ENCODE measurements at regions not wholly inside any gene's neighbourhood (a gene's known extent, or its start where the extent isn't known, plus 50 kb on each side); places are given as distances from the start of the nearest gene placed in this dataset.
"Not testable (repeated sequence)": the region's sequence is repeated elsewhere in the genome, so short reads cannot be mapped to it uniquely, and the experiment has no call there.

DNA sequence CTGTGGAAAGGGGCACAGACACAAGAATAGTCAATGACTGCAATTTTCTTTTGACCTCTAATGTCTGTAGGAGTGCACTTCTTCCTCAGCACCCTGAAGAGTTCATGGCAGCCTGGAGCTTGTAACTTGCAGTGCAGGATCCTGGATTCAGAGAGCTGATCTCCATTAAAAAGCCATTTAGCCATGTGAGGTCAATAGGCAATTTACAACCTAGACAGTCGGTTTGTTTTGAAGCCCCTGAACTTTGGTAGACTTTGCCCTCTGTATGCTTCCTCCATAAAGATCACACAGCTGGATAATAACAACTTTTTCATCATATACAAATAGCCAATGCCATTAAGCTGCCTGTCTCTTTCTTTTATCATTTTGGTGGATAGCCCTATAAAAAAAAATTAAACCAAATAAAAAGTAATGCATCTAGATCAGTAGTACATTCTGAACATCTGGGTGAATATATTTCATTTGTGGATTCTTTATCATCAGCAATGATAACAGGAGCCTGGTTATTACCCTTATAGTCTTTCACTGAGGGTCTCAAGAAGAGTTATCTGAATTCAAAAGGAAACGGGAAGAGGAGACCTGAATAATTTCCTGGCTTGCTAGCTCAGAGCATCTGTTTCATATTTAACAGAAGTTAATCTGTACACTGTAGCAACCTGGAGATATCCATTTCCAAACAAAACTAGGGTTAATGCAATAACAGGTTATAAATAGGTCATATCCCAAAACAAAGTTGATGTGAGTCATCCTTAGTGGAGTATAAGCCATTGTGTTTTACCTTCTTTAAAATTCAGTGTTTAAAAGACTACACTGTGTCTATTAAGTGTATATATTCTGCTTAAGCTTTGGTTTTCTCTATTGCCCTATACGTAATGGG, 193.8 kb upstream of the ACTBL2 start:
- DNase-seq (ENCODE audit: low spot score): no peak

DNA sequence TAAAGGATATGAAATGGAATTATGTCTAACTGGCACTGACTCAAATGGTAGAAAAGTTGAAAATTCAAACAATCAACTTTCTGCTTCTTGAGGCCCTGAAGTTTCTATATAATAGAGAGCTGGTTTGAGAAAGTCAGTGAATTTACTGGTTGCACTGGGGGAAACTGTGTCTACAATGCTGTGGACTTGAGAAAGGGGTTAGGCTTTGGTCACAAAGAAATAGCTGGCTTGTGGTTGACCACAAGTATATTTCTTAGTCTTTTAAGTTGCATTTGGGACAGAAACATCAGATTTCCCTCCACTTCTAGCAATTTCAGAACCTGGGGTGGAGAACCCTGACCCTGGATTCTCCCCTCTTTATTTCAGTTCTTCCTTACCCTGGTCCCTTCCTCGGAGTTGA, 192.6 kb upstream of the ACTBL2 start:
- DNase-seq (ENCODE audit: low spot score): no peak

DNA sequence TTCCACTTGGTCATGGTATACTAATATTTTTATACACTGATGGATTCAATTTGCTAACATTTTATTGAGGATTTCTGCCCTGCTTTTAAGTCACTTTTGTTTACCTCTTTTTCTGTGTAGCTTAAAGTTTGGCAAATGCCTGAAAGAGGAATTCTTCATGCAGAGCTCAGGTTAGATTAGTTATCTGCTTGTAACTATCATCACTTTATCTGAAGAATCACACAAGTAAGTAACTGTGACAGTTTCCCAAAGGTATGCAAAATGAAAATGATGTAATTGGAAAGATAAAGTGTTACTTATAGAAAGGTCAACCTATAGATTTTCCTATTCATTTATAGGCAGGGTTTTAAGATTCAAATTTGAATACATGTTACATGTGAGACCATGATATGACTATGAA, 188.8 kb upstream of the ACTBL2 start:
- DNase-seq (ENCODE audit: low spot score): no peak

DNA sequence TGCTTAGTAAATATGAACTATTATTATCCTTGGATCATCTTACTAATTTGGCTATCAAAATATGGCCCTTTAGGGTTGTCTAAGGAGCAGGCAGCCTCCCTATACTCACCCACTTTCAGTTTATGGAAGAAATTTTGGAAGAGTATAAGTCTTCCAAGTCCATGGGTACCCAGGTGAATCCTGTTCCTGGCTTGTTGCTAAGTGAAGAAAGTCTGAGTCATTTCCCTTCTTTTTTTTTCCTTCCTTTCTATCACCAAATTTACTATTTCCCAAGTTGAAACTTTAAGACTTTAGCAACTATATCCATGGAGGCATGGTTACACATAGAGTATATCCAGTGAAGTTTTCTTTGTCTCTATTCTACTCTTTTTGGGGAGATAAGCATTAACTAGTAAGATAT, 184.0 kb upstream of the ACTBL2 start:
- DNase-seq (ENCODE audit: low spot score): no peak

DNA sequence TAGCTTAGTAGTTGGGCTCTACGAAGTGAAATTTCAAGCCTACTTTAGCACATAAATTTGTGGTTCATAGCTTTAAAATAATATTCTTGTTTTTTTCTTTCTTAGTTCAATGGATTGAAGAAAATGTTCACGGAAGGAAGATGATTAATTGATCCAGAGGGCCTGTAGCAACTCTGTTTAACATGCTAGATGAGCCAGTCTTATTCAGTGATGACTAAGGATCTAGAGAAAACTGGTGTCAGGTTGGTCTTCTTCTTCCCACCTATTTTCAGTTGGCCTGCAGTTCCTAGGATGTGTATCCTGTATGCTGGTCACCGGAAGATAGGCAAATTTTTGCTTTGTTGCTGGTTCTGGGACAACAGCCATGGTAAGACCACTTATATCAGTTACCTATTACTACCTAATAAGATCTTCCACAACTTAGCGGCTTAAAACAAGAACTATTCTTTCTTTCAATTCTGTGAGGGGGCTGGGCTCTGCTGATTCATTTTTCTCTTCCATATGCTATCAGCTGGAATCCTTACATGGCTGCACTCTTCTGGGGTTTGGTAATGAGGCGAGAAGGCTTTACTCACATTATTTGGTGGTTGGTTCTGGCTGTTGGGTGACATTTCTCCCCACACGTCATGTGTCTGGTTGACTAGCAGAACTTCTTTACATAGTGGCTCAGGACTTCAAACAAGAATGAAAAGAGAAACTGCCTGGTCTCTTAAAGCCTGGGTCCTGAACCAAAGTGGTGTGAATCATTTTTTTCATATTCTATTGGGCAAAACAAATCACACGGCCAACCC, 182.7 kb upstream of the ACTBL2 start:
- no peak for DNase-seq (ENCODE audit: low spot score)

DNA sequence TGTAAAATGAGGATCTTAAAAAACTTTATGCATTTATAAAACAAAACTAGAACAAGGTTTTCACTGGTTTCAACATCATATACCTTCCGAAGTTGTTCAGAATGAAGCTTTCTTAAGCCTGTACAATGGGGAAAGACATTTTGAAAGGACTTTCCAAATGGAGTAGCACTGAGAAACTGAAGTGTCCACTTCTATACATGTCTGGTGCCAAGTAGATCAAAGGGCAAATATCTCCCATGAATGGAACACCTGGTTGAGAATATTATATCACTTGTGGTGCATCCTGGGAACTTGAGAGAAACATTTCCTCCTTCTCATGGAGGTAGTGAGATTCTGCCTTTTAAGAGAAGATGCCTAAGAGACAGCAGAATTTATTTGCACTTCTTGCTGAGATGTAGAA, 182.1 kb upstream of the ACTBL2 start:
- DNase-seq (ENCODE audit: low spot score): no peak

DNA sequence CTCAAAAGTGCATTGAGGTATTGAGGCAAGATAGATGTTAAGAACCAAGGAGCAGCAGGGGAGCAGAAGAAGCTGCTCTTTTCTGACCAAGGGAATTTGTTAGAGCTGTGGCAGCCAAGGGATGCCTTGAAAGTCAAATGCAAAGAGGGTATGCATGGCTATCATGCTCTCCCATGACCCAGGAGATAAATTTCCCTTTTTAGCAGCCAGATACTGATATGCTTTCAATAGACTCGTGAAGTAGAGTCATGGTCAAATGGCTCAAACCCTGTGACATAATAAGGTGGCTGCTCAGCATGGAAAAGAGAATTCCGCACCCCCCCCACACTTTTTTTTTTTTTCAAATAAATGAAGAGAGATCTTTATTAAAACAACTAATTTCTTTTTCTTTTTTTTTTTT, 180.9 kb upstream of the ACTBL2 start:
- DNase-seq (ENCODE audit: low spot score): no peak

DNA sequence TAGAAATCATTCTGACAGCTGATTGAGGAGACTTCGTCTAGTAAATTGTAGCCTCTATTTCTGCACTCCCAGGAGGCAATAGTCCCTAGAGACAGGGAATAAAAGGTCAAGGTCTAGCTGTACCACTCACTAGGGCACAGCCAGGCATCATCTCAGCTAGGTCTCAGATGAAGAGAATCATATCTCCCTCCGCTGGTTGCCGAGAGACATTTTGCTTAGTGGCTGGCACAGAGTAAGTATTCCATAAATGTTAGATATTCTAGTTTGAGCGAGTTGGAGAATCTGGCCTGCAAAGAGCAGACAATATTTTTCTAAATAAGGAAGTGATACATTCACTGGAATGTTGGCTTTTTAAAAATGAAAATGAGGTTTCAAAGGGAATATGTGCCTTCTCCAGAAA, 180.4 kb upstream of the ACTBL2 start:
- no peak for DNase-seq (ENCODE audit: low spot score)

DNA sequence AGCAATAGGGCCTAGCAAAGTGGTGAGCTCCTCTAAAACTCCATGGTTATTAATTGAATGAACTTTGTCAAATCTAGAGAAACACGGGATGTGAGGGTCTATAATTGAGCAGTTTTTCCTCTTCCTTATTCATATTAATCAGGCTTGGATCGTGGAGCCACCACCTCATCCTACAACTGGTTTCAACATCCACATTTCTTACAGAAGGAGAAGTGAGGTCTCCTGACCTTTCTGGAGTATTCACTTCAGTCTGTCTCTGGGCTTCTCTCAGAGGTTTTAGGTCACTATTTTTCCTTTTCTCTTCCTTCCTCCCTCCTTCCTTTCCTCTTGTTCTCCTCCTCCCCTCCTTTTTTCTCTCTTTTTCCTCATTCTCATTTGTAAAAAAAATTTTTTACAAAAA, 177.3 kb upstream of the ACTBL2 start:
- DNase-seq (ENCODE audit: low spot score): no peak

DNA sequence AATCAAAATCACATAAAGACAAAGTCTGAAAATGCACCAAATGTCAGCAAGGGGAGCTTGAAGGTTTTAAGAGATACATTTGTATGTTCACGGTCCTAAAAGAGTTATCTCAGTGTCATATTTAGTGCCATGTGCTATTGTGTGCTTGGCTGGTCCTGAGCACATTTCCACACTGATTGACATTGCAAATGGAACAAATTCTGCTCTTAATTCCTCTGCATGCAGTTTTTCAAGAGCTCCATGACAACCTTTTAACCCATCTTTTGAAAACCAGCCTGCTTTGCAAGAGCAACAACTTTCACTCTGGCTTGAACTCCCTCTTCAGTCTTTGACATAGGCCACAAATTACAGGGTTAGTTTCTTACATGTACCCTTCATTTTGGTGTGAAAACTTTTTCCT, 175.4 kb upstream of the ACTBL2 start:
- no peak for DNase-seq (ENCODE audit: low spot score)

DNA sequence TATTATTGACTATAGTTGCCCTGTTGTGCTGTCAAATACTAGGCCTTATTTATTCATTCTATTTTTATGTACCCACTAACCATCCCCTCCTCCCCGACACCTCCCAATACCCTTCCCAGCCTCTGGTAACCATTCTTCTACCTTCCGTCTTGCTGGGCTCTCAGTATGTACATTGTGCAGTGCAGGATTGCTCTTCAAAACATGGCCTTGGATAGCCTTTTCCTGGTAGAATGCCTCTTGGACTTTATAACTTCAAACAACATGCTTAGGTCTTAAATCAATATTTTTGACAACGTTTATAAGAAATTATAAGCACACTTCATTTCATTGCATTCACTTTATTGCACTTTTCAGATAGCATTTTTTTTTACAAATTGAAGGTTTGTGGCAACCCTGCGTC, 172.6 kb upstream of the ACTBL2 start:
- DNase-seq (ENCODE audit: low spot score): no peak

DNA sequence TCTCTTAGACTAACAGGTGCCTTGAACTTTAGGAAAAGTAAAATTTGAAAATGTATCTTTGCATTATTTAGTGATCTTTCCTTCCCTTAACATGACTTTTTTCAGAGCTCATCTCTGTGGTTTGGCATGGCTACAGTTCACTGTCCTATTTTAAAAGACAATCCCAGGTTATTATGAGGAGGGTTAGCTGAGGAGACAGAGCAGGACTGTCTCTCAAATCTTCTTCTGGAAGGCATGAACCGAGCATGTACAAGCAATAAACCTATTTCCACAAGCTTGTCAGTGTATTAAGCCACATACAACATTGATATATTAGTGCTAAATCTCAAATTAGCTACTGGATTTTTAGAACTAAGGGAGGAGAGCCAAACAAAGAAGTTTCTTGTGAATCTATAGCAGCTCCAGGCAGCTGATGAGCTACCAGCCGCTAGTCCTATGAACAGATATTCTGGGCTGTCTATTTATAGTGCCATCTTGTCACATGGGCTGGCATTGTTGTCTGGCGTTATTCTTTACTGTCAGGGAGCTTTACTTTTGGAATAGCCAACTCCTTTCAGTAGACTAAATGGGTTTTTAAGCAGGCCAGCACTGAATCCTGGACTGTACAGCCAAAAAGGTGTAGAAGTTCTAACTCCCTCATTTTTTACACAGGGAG, 171.2 kb upstream of the ACTBL2 start:
- no peak for DNase-seq (ENCODE audit: low spot score)

DNA sequence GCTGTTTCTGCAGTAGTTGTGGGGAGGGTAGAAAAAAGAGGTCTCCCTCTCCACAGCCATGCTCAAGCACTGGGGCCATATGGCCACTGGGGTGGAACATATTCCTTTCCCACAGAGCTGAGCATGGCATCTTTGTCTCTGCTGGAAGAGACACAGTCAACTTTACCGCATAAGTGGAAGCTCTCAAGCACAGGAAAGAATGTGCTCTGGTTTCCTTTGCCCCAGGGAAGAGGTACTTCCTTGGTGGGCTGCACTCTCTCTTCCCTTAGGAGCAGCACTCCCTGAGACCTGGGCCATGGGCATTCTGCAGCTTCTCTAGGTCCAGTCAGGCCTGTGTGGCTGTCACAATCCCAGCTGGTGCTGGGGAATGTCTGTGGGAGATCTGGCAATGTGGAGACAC, 168.5 kb upstream of the ACTBL2 start:
- DNase-seq (ENCODE audit: low spot score): no peak

DNA sequence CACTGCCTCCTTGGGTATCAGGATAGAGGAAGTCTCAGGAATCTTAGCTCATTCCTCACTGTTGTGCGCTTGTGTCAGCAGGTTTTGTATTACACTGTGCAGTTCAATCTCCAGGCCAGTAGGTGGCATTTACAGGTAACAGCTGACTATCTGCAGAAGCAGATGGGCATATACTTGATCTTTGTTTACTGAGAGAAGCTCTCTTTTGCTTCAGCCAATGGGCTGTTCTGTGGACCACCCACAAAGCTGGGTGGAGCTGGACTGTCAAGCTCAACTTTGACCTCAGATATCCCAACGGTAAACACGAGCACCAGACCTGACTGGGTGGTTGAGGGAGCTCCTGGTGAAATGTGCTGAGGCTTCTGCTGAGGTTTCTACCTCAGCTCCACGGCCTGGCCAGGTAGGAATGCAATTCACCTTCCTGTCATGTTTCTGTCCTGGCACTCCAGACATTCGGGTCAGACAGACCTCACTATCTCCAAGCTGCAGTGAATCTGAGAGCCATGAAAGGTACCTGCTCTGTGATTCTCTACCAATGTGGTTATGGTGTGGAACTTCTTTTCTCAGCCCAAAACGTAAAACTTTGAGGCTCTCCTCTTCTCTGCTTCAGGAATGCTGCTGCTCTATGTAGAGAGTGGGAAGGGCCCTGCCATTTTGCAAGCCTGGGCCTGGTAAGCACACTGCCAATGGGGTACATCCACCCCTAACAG, 167.9 kb upstream of the ACTBL2 start:
- no peak for DNase-seq (ENCODE audit: low spot score)

DNA sequence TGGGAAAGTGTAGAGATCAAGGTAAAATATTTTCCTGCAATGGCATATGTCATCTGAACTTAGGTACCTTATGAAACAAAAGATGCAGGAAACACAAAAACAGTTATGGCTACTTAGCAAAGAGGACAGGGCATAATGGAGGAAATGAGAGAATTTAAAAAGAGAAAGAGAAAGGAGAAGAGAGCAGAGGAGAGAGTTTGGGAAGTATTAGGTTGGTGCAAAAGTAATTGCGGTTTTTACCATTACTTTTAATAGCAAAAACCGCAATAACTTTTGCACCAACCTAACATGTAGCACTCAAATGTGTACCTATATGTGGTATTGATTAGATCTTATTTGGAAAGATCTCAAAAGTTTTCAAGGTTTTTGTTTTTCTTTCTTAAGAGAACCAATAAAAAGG, 160.1 kb upstream of the ACTBL2 start:
- DNase-seq (ENCODE audit: low spot score): no peak

DNA sequence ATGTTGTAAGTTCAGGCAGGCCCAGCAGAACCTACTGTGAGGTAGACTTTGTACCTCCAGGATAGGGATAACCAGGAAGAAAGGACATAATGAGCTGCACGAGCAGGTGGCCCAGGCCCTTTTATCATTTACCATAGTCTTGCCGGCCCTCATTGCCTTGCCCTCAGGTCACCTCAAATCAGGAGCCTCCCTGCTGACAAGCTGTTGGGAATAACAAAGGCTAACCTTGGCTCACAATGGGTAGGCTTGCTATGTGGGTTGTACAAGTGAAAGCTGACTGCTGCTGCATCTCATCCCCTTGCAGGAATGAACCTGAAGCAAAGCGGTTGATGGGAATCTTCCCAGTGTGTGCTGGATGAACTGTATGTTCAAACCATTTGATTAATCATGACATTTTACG, 159.5 kb upstream of the ACTBL2 start:
- DNase-seq (ENCODE audit: low spot score): no peak

DNA sequence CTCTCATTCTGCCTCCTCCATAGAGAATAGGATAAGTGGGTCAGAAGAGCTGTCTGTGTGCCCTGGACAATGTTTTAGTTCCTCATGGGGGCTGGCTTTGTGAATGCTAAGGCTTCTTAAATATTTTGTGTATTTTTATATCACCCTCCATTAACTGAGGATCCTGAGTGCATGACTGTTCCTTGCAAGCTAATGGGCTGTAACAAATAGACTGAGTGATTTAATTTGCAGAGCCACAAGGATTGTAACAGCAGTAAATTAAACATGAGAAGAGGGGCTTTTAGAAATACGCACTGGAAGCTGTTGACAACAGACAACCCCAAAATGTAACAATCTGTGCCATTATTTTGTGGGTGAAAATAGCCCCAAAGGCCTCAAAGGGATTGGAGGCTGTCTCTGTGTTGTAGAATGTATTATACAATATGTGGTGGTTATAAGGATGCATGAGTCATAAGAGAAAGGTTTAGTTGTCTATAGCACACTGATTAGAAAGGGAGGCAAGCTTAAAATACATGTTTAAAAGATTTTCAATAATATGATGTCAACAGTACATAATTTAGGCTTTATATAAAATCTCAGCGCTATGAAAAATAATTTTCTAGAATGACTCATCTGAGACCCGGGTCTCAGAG, 152.7 kb upstream of the ACTBL2 start:
- no peak for DNase-seq (ENCODE audit: low spot score)

DNA sequence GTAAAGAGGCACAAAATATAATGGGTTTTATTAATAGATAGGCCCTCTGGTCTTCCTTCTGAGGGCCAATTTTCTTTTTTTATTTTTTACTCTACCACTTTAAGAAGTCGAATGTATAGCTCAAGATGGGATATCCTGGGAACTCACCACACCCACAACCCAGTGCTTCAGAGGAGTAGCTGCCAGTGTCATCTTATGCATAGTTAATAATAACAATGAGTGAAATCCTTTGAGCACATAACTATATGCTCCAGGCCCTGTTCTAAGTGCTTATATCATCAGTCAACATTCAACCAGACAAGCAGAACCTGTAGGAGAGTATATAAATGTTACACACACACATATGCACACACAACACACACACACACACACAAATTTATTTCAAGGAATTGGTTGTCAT, 150.3 kb upstream of the ACTBL2 start:
- DNase-seq (ENCODE audit: low spot score): no peak

DNA sequence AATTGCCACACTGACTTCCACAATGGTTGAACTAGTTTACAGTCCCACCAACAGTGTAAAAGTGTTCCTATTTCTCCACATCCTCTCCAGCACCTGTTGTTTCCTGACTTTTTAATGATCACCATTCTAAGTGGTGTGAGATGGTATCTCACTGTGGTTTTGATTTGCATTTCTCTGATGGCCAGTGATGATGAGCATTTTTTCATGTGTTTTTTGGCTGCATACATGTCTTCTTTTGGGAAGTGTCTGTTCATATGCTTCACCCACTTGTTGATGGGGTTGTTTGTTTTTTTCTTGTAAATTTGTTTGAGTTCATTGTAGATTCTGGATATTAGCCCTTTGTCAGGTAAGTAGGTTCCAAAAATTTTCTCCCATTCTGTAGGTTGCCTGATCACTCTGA, 148.5 kb upstream of the ACTBL2 start:
- not testable (repeated sequence) for DNase-seq (ENCODE audit: low spot score)

DNA sequence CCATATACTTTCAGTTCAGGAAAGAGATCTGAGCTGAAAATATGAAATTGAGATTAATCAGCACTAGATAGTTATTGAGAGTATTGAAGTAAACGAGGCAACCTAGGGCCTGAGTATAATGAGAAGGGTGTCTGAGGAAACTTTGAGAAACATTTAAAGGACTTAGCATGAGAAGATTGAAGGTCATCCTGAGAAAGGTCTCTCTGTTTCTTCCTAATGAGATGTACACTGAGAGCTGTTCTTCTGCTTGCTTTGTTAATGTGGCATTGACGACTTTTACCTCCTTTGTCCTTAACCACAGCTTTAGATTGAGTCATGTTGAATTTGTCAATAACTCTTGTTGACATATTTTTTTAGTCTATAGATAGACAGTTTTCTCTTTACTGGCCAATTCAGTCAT, 145.1 kb upstream of the ACTBL2 start:
- no peak for DNase-seq (ENCODE audit: low spot score)

DNA sequence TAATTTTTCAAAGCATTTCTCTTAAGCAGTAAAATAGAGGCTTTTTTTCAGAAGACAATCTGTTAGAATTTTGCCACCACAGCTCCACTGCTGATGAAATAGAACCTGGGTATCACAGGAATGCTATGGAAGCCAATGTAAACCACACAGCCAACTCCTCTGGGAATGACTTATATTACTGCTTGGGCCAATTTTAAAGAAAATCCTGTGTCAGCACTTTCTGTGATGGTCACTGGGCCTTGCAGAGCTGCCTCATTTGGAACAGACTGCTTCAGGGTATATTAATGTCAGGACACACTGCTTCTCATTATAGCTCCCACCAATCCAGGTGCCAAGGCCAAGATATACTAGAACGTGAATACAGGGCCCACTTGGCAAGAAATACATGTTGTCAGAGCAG, 144.1 kb upstream of the ACTBL2 start:
- no peak for DNase-seq (ENCODE audit: low spot score)

DNA sequence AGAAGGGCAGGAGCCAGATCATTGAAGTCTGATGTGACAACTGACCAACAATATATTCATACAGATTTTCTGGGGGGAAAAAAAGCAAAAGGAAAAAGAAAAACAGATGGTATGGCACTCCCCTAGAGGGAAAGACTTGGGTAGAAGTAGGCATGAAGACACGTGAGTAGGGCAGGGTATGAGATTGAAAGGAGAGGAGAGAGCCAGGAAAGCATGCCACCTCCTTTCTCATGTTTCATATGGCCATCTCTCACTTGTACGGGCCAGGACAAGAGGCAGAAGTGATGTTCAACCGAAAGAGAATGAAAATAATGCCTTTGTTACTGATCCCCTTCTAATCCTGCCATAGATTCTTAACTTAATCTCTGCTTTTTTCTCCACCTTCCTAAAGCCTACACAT, 139.0 kb upstream of the ACTBL2 start:
- DNase-seq (ENCODE audit: low spot score): no peak
